ENCODE measurements at regions not wholly inside any gene's neighbourhood (a gene's known extent, or its start where the extent isn't known, plus 50 kb on each side); places are given as distances from the start of the nearest gene placed in this dataset.

- H3K36me3 ChIP-seq: no peaks in the 10 kb centered on the region
- H3K27me3 ChIP-seq: no peaks in the 10 kb centered on the region
- H3K4me1 ChIP-seq (ENCODE audit: control insufficient read depth in 1 of 2, insufficient read depth in 1 of 2, low read depth in 1 of 2, low read length in 1 of 2): no peaks in the 10 kb centered on the region
- H3K4me3 ChIP-seq (ENCODE audit: low read depth in 1 of 2, low read length in 1 of 2): no peak overlapping the region
- no peaks in the 10 kb centered on the region for H3K9me3 ChIP-seq
- H3K27ac ChIP-seq: no peak overlapping the region
- no peak for TF ChIP-seq CTCF (IDR thresholded peaks at IDR 0.05)
These were observed 1830.0 kb upstream of the AGA start for GRCh38 chr4:179272282-179272681.

DNA sequence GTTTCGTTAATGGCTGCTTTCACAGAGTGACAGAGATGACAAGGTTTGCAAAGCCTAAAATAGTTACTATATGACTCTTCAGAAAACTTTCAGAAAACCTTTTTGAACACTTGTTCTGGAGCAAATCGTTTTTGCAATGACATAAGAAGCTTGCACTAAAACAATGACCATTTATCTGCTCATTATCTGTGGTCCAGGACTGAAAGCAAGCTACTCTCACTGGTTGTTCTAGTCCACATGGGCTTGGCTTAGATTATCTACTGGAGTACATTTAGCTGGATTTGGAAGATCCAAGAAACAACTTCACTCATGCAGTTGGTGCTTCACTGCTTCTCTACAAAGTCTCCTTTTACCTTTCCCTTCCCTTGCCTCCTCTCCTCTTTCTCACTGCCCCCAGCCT, 1836.4 kb upstream of the AGA start:
- Histone ChIP-seq H3K4me3 (ENCODE audit: low read depth in 1 of 2, low read length in 1 of 2) (no peak overlapping the region), H3K27ac (no peak overlapping the region), H3K4me1 (ENCODE audit: control insufficient read depth in 1 of 2, insufficient read depth in 1 of 2, low read depth in 1 of 2, low read length in 1 of 2) (no peaks in the 10 kb centered on the region), H3K27me3 (no peaks in the 10 kb centered on the region), H3K9me3 (no peaks in the 10 kb centered on the region), H3K36me3 (no peaks in the 10 kb centered on the region)
- no peak for TF ChIP-seq CTCF (IDR thresholded peaks at IDR 0.05)

DNA sequence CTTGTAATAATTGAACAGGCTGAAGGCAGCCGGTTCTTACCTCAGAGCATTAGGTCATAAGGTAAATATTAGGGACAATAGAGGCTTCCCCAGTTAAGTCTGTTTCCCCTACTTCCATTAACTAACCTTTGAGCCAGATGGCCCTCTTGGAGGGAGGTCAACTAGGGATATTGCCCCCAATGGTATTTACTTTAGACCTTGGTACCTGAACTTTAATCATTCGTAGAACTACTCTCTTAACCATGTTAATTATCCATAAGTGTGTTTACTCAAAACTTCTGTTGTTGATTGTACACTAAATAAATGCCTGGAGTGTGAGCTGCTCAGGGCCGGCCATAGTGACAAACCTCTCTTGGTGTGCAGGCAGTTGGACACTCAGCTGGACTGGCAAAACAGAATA, 1843.5 kb upstream of the AGA start:
- H3K27me3 ChIP-seq: no peaks in the 10 kb centered on the region
- no peaks in the 10 kb centered on the region for H3K9me3 ChIP-seq
- H3K36me3 ChIP-seq: no peaks in the 10 kb centered on the region
- H3K27ac ChIP-seq: no peak overlapping the region
- no peak for TF ChIP-seq CTCF (IDR thresholded peaks at IDR 0.05)
- no peaks in the 10 kb centered on the region for H3K4me1 ChIP-seq (ENCODE audit: control insufficient read depth in 1 of 2, insufficient read depth in 1 of 2, low read depth in 1 of 2, low read length in 1 of 2)
- no peak overlapping the region for H3K4me3 ChIP-seq (ENCODE audit: low read depth in 1 of 2, low read length in 1 of 2)

DNA sequence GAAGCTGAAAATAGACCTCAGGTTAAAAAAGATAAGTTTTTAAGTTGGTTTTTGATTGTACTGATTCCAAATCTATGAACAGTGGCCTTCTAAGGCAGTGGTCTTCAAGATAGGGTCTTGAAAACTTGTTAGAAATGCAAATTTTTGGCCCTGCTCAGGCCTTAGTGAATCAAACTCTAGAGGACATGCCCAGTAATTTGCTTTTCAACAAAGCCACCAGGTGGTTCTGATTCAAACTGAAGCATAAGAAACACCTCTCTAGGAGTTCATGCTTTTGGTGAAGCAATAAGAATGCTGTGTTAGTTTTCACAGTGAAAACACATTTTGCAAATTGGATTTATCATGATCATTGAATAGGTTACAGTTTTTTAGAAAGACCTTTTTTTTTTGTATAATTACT, 1849.4 kb upstream of the AGA start:
- no peak overlapping the region for H3K27ac ChIP-seq
- TF ChIP-seq CTCF (IDR thresholded peaks at IDR 0.05): no peak
- no peaks in the 10 kb centered on the region for H3K9me3 ChIP-seq
- H3K27me3 ChIP-seq: no peaks in the 10 kb centered on the region
- no peaks in the 10 kb centered on the region for H3K4me1 ChIP-seq (ENCODE audit: control insufficient read depth in 1 of 2, insufficient read depth in 1 of 2, low read depth in 1 of 2, low read length in 1 of 2)
- no peaks in the 10 kb centered on the region for H3K36me3 ChIP-seq
- H3K4me3 ChIP-seq (ENCODE audit: low read depth in 1 of 2, low read length in 1 of 2): no peak overlapping the region

- Histone ChIP-seq H3K27me3 (no peaks in the 10 kb centered on the region), H3K36me3 (no peaks in the 10 kb centered on the region), H3K27ac (no peak overlapping the region), H3K4me1 (ENCODE audit: control insufficient read depth in 1 of 2, insufficient read depth in 1 of 2, low read depth in 1 of 2, low read length in 1 of 2) (no peaks in the 10 kb centered on the region), H3K9me3 (no peaks in the 10 kb centered on the region), H3K4me3 (ENCODE audit: low read depth in 1 of 2, low read length in 1 of 2) (no peak overlapping the region)
- TF ChIP-seq CTCF (IDR thresholded peaks at IDR 0.05): no peak
These were observed 1850.2 kb upstream of the AGA start for GRCh38 chr4:179292468-179292867.
